Right renal pelvis (tissue), 4 donors: ENCODE measurements at regions not wholly inside any gene's neighbourhood (a gene's known extent, or its start where the extent isn't known, plus 50 kb on each side); places are given as distances from the start of the nearest gene placed in this dataset.

Source experiments
- DNase-seq, 4 donors: peaks; one replicate each; pipeline ENCODE4 v3.0.0-alpha.2; 2013; ENCODE audit warnings: low read depth in 4 of 4, low spot score in 3 of 4, missing footprints in 1 of 4

DNA sequence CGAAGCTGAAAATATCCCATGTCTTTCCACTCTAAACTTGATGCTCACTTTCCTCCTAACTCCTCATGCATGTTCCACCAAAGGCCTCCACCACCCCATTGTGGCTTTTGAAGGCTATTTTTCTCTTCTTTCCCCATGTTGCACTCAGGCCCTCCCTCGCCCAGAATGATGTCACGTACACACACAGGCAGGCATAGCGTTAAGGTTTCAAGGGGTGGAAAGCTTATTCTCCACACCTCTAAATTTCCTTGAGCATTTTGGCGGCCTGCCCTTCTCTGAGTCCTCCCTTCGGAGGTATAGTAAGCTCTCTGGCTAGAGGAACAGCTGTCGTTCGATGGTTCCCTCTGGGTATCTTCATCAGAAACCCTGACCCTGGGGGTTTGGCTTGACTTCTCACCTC is 673.5 kb downstream of the ACTL7B start:
- no peak for DNase-seq

GRCh38 chr9:108181441-108181840 is 674.3 kb downstream of the ACTL7B start:
- no peak for DNase-seq

- DNase-seq, result no peak
Observed at GRCh38 chr9:108180541-108180940, 675.2 kb downstream of the ACTL7B start.

GRCh38 chr9:108178318-108178717 is 677.5 kb downstream of the ACTL7B start:
- no peak for DNase-seq

GRCh38 chr9:108168236-108168850 is 678.8 kb upstream of the KLF4 start:
- DNase-seq, result no peak

- DNase-seq, result no peak
Observed at GRCh38 chr9:108167136-108167900, 677.7 kb upstream of the KLF4 start.

GRCh38 chr9:108166519-108166918 is 677.0 kb upstream of the KLF4 start:
- peak in 1 of 4 donors; percentile 15 for DNase-seq

- DNase-seq, result no peak
Observed at GRCh38 chr9:108163321-108164005, 673.9 kb upstream of the KLF4 start.

GRCh38 chr9:108162664-108163063 is 673.1 kb upstream of the KLF4 start:
- no peak for DNase-seq

DNA sequence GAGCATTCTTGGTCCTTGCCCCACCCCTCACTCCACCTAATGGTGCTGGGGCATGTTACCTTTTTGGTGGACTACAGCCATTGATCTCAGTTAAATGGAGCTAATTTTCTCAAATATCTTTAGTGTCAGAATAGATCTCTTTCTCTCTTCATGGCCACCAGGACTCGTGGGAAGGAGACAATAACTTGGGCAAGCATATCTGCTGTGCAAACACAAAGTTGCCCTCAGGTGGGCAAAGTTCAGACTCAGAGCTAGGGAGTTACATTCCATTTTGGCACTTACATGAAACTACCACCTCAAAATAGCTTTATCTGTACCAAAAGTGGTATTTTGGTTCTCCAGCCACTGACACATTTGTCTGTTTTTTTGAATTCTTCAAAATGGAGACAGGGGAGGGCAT is 671.9 kb upstream of the KLF4 start:
- DNase-seq, result no peak

- no peak for DNase-seq
Observed at GRCh38 chr9:108160706-108161355, 671.3 kb upstream of the KLF4 start.

- DNase-seq, result no peak
Observed at GRCh38 chr9:108160039-108160438, 670.5 kb upstream of the KLF4 start.

GRCh38 chr9:108158236-108158995 is 668.8 kb upstream of the KLF4 start:
- no peak for DNase-seq

- DNase-seq, result no peak
Observed at GRCh38 chr9:108156270-108156998, 666.9 kb upstream of the KLF4 start.

GRCh38 chr9:108153416-108153815 is 663.8 kb upstream of the KLF4 start:
- no peak for DNase-seq

DNA sequence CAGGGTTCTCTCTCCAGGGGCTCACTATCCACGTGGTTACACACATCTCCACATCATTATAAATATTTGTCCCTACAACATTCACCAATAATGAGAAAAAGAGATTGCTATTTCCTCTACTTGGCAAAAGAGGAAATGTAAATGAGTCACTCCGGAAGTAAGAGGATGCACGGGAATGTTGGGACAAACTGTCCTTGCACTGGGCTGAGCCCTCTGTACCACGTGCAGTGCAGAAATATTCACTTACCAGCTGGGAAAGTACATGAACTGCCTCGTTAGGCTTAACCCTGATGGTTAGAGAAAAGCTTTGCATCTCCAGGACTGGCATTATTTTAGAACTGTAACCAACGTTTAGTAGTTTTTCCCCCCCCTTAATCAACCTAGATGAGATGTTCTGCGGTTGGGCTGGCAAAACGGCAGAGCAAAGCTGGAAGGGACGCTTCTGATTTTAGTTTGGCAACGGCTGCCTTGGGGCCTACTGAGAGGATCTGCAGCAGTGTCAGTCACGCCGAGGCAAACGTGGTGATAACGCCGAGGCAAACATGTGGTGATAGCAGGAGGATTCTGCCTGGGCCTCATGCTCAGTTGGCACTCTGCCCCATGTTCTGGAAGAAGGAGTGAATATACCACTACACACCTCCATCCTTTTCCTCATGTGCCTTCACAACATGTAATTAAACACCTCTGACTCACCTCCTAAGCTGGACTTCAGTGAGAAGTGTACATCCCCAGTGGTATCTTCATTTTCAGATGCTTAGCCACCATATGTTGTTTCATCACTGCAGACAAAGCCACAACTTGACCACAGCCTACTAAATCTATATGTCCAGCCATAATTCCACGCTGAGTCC is 661.4 kb upstream of the KLF4 start:
- no peak for DNase-seq

DNA sequence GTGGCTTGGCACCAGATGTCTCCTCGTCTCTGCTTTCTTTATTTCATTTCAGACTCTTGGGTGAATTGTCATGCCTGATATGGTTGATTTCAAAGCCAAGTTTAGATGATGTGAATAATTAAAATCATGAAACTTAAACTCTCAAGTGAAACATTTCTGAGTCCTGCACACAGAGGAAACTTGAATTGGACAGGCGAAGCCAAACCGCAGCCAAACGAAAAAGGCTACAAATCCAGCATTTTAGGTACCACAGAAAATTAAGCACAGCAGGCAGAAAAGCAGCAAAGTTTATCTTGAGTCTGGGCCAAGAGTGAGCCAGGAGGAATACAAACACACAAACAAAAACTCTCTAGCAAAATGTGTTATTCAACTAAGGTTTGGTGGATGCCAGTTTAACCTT is 659.8 kb upstream of the KLF4 start:
- DNase-seq, result no peak

GRCh38 chr9:108142504-108143201 is 653.1 kb upstream of the KLF4 start:
- peak; percentile 1 to 44 (median 28) for DNase-seq
